ENCODE measurements at regions not wholly inside any gene's neighbourhood (a gene's known extent, or its start where the extent isn't known, plus 50 kb on each side); places are given as distances from the start of the nearest gene placed in this dataset.
"Not testable (repeated sequence)": the region's sequence is repeated elsewhere in the genome, so short reads cannot be mapped to it uniquely, and the experiment has no call there.

GRCh38 chrX:47302396-47302795 lies 68.0 kb upstream of the ZNF157 start:
- no peak for DNase-seq (ENCODE audit: low read depth)

- DNase-seq (ENCODE audit: low read depth): not testable (repeated sequence)
Measured at GRCh38 chrX:47306471-47307023, 63.8 kb upstream of the ZNF157 start.

GRCh38 chrX:47311932-47312774 lies 58.2 kb upstream of the ZNF157 start:
- DNase-seq (ENCODE audit: low read depth): peak; percentile 19

GRCh38 chrX:47313056-47313455 lies 57.3 kb upstream of the ZNF157 start:
- no peak for DNase-seq (ENCODE audit: low read depth)

- no peak for DNase-seq (ENCODE audit: low read depth)
Measured at GRCh38 chrX:47316276-47317025, 53.9 kb upstream of the ZNF157 start.
